ENCODE measurements at regions not wholly inside any gene's neighbourhood (a gene's known extent, or its start where the extent isn't known, plus 50 kb on each side); places are given as distances from the start of the nearest gene placed in this dataset.
"Not testable (repeated sequence)": the region's sequence is repeated elsewhere in the genome, so short reads cannot be mapped to it uniquely, and the experiment has no call there.

- Mint-ChIP-seq H3K4me1 (no peaks in the 10 kb centered on the region), H3K4me3 (no peak overlapping the region), H3K27me3 (peaks cover 2 to 10% (median 5%) of the 10 kb centered on the region in 5 donors), H3K27ac (no peak overlapping the region), H3K36me3 (no peaks in the 10 kb centered on the region), H3K9me3 (no peaks in the 10 kb centered on the region)
- DNase-seq = no peak
- POLR2A ChIA-PET = no interaction called here
- ATAC-seq = no peak
These were observed 129.9 kb upstream of the BANK1 start for GRCh38 chr4:101660607-101661006.

- H3K4me1 Mint-ChIP-seq = no peaks in the 10 kb centered on the region
- H3K27me3 Mint-ChIP-seq = peaks cover 2 to 15% (median 9%) of the 10 kb centered on the region in 5 donors
- POLR2A ChIA-PET = no interaction called here
- no peak for DNase-seq
- no peak overlapping the region for H3K4me3 Mint-ChIP-seq
- ATAC-seq = no peak
- H3K36me3 Mint-ChIP-seq = peaks cover 0 to 1% (median 0%) of the 10 kb centered on the region in 3 donors
- no peak overlapping the region for H3K27ac Mint-ChIP-seq
- H3K9me3 Mint-ChIP-seq = no peaks in the 10 kb centered on the region
These were observed 134.7 kb upstream of the BANK1 start for GRCh38 chr4:101655857-101656256.

GRCh38 chr4:101655005-101655404 lies 135.5 kb upstream of the BANK1 start:
- Mint-ChIP-seq H3K4me3 (no peak overlapping the region), H3K36me3 (peaks cover 0 to 1% (median 0%) of the 10 kb centered on the region in 3 donors), H3K4me1 (no peaks in the 10 kb centered on the region), H3K27ac (no peak overlapping the region), H3K27me3 (peaks cover 0 to 14% (median 9%) of the 10 kb centered on the region in 5 donors), H3K9me3 (no peaks in the 10 kb centered on the region)
- no peak for DNase-seq
- POLR2A ChIA-PET = no interaction called here
- no peak for ATAC-seq

- ATAC-seq = no peak
- Mint-ChIP-seq H3K27ac (no peak overlapping the region), H3K27me3 (peaks cover 2 to 20% (median 8%) of the 10 kb centered on the region in 5 donors), H3K9me3 (no peaks in the 10 kb centered on the region), H3K36me3 (peaks cover 0 to 1% (median 0%) of the 10 kb centered on the region in 3 donors), H3K4me3 (no peak overlapping the region), H3K4me1 (no peaks in the 10 kb centered on the region)
- POLR2A ChIA-PET = no interaction called here
- DNase-seq = no peak
These were observed 138.8 kb upstream of the BANK1 start for GRCh38 chr4:101651778-101652177.

GRCh38 chr4:101649790-101650515 lies 140.6 kb upstream of the BANK1 start:
- Mint-ChIP-seq H3K27me3 (peaks cover 5 to 24% (median 12%) of the 10 kb centered on the region in 5 donors), H3K4me3 (no peak overlapping the region), H3K27ac (no peak overlapping the region), H3K36me3 (peaks cover 0 to 1% (median 0%) of the 10 kb centered on the region in 3 donors), H3K4me1 (no peaks in the 10 kb centered on the region), H3K9me3 (no peaks in the 10 kb centered on the region)
- ATAC-seq = no peak
- POLR2A ChIA-PET = no interaction called here
- no peak for DNase-seq

GRCh38 chr4:101647710-101648034 lies 142.9 kb upstream of the BANK1 start:
- POLR2A ChIA-PET = no interaction called here
- Mint-ChIP-seq H3K9me3 (no peaks in the 10 kb centered on the region), H3K27me3 (peaks cover 4 to 26% (median 14%) of the 10 kb centered on the region in 5 donors), H3K36me3 (peaks cover 0 to 1% (median 0%) of the 10 kb centered on the region in 3 donors), H3K4me3 (no peak overlapping the region), H3K27ac (no peak overlapping the region), H3K4me1 (no peaks in the 10 kb centered on the region)
- no peak for ATAC-seq
- DNase-seq = no peak

- Mint-ChIP-seq H3K4me3 (no peak overlapping the region), H3K4me1 (no peaks in the 10 kb centered on the region), H3K36me3 (no peaks in the 10 kb centered on the region), H3K27me3 (peaks cover 2 to 26% (median 11%) of the 10 kb centered on the region in 5 donors), H3K9me3 (no peaks in the 10 kb centered on the region), H3K27ac (no peak overlapping the region)
- POLR2A ChIA-PET = no interaction called here
- ATAC-seq (no peak), DNase-seq (no peak)
These were observed 146.0 kb upstream of the BANK1 start for GRCh38 chr4:101644516-101644915.

- H3K27ac Mint-ChIP-seq = no peak overlapping the region
- H3K36me3 Mint-ChIP-seq = no peaks in the 10 kb centered on the region
These were observed 147.2 kb upstream of the BANK1 start for GRCh38 chr4:101643186-101643837.

GRCh38 chr4:101632766-101633165 lies 157.8 kb upstream of the BANK1 start:
- H3K27me3 Mint-ChIP-seq, H3K4me1 Mint-ChIP-seq, H3K9me3 Mint-ChIP-seq, H3K4me3 Mint-ChIP-seq, DNase-seq, POLR2A ChIA-PET, H3K36me3 Mint-ChIP-seq, ATAC-seq, H3K27ac Mint-ChIP-seq: not testable (repeated sequence)

More at GRCh38 chr4:101643186-101643837, 147.2 kb upstream of the BANK1 start:
- Mint-ChIP-seq H3K4me3 (no peak overlapping the region), H3K4me1 (no peaks in the 10 kb centered on the region), H3K27me3 (peaks cover 2 to 26% (median 9%) of the 10 kb centered on the region in 5 donors), H3K9me3 (no peaks in the 10 kb centered on the region)
- POLR2A ChIA-PET = no interaction called here
- ATAC-seq = no peak
- DNase-seq = no peak

- peaks cover 0 to 15% (median 7%) of the 10 kb centered on the region in 5 donors for H3K27me3 Mint-ChIP-seq
- no peaks in the 10 kb centered on the region for H3K4me1 Mint-ChIP-seq
- H3K27ac Mint-ChIP-seq = no peak overlapping the region
- H3K9me3 Mint-ChIP-seq = peaks cover 0 to 7% (median 1%) of the 10 kb centered on the region in 9 donors
- POLR2A ChIA-PET = no interaction called here
- no peak overlapping the region for H3K4me3 Mint-ChIP-seq
- H3K36me3 Mint-ChIP-seq = no peaks in the 10 kb centered on the region
- DNase-seq (no peak), ATAC-seq (no peak)
These were observed 160.1 kb upstream of the BANK1 start for GRCh38 chr4:101630319-101630986.

- no peak for ATAC-seq
- Mint-ChIP-seq H3K4me1 (no peaks in the 10 kb centered on the region), H3K9me3 (no peaks in the 10 kb centered on the region), H3K27ac (no peak overlapping the region), H3K27me3 (peaks cover 0 to 6% (median 2%) of the 10 kb centered on the region in 5 donors), H3K36me3 (no peaks in the 10 kb centered on the region), H3K4me3 (no peak overlapping the region)
- POLR2A ChIA-PET = no interaction called here
- DNase-seq = no peak
These were observed 169.4 kb upstream of the BANK1 start for GRCh38 chr4:101621120-101621519.

- no peaks in the 10 kb centered on the region for H3K4me1 Mint-ChIP-seq
- H3K36me3 Mint-ChIP-seq = peaks cover 0 to 1% (median 0%) of the 10 kb centered on the region in 3 donors
- DNase-seq (no peak), ATAC-seq (no peak)
- H3K27ac Mint-ChIP-seq = no peak overlapping the region
- no peak overlapping the region for H3K4me3 Mint-ChIP-seq
- peaks cover 0 to 3% (median 2%) of the 10 kb centered on the region in 5 donors for H3K27me3 Mint-ChIP-seq
- POLR2A ChIA-PET = no interaction called here
- H3K9me3 Mint-ChIP-seq = no peaks in the 10 kb centered on the region
These were observed 174.9 kb upstream of the BANK1 start for GRCh38 chr4:101615652-101616051.

GRCh38 chr4:101606989-101607388 lies 183.5 kb upstream of the BANK1 start:
- DNase-seq, H3K4me3 Mint-ChIP-seq, H3K4me1 Mint-ChIP-seq, H3K36me3 Mint-ChIP-seq, H3K27ac Mint-ChIP-seq, ATAC-seq, POLR2A ChIA-PET, H3K27me3 Mint-ChIP-seq: not testable (repeated sequence)
- H3K9me3 Mint-ChIP-seq = peaks cover 0 to 11% (median 2%) of the 10 kb centered on the region in 9 donors

Data from naive thymus-derived CD8-positive, alpha-beta T cell (primary cell).